Spleen (tissue), 7 donors: ENCODE measurements at regions not wholly inside any gene's neighbourhood (a gene's known extent, or its start where the extent isn't known, plus 50 kb on each side); places are given as distances from the start of the nearest gene placed in this dataset.
"Not testable (repeated sequence)": the region's sequence is repeated elsewhere in the genome, so short reads cannot be mapped to it uniquely, and the experiment has no call there.

Experiments
- CTCF ChIP-seq, 11 experiments: fragments of 200-600 bp in 7 of 11; fragments of 450-650 bp in 4 of 11; sonication (generic) in 4 of 11; IDR thresholded peaks in 8 of 11; conservative IDR thresholded peaks in 3 of 11; 1 replicate in 7 of 11; 2 replicates in 4 of 11; pipeline versions ENCODE4 v1.4.0 to v1.8.0; 2016 to 2021; ENCODE audit warnings: antibody characterized with exemption in 11 of 11, inconsistent platforms in 4 of 11, mild to moderate bottlenecking in 1 of 11
- POLR2AphosphoS5 ChIP-seq, 3 donors: sonication (generic); formaldehyde crosslinking; IDR thresholded peaks; one replicate each; pipeline ENCODE4 v1.5.1; 2017; ENCODE audit warnings: antibody characterized with exemption in 3 of 3
- donor health status: DM: no; HTN: no; CAD: no; lungs with moderate emphysema.
- donor health status: DM: no; HTN: no; CAD: no.
- donor health status: DM: no; HTN: no; CAD: no.

- TF ChIP-seq POLR2AphosphoS5 (IDR thresholded peaks at IDR 0.05); CTCF (IDR thresholded peaks at IDR 0.05 in 8 of 11, conservative IDR thresholded peaks at IDR 0.05 in 3 of 11): not testable (repeated sequence)
These were observed 87.4 kb upstream of the PCED1B start for GRCh38 chr12:46992051-46992450.
